ENCODE measurements at regions not wholly inside any gene's neighbourhood (a gene's known extent, or its start where the extent isn't known, plus 50 kb on each side); places are given as distances from the start of the nearest gene placed in this dataset.

GRCh38 chr7:123060446-123060845, 64.9 kb upstream of the TAS2R16 start:
- H3K4me1 ChIP-seq: no peaks in the 10 kb centered on the region
- no peak overlapping the region for H3K4me3 ChIP-seq
- no peak overlapping the region for H3K27ac ChIP-seq
- H3K9me3 ChIP-seq: no peaks in the 10 kb centered on the region
- H3K36me3 ChIP-seq (ENCODE audit: low read depth, missing control alignments): no peaks in the 10 kb centered on the region
- intact Hi-C loops (cut with DNase I; ENCODE audit: low total_unique reads): no loop called here
- DNase-seq: no peak
- TF ChIP-seq POLR2A (IDR thresholded peaks at IDR 0.05) (no peak), CTCF (IDR thresholded peaks at IDR 0.05) (no peak)
- H3K27me3 ChIP-seq: no peaks in the 10 kb centered on the region

GRCh38 chr7:123057911-123058310, 62.4 kb upstream of the TAS2R16 start:
- Histone ChIP-seq H3K36me3 (ENCODE audit: low read depth, missing control alignments) (no peaks in the 10 kb centered on the region), H3K4me3 (no peak overlapping the region), H3K27me3 (no peaks in the 10 kb centered on the region), H3K4me1 (no peaks in the 10 kb centered on the region), H3K27ac (no peak overlapping the region), H3K9me3 (no peaks in the 10 kb centered on the region)
- no peak for DNase-seq
- intact Hi-C loops (cut with DNase I; ENCODE audit: low total_unique reads): no loop called here
- TF ChIP-seq POLR2A (IDR thresholded peaks at IDR 0.05) (no peak), CTCF (IDR thresholded peaks at IDR 0.05) (no peak)

- TF ChIP-seq CTCF (IDR thresholded peaks at IDR 0.05): no peak
- TF ChIP-seq POLR2A (IDR thresholded peaks at IDR 0.05): no peak
- Histone ChIP-seq H3K4me3 (no peak overlapping the region), H3K27ac (no peak overlapping the region), H3K36me3 (ENCODE audit: low read depth, missing control alignments) (no peaks in the 10 kb centered on the region), H3K9me3 (no peaks in the 10 kb centered on the region), H3K27me3 (no peaks in the 10 kb centered on the region), H3K4me1 (no peaks in the 10 kb centered on the region)
- peak; percentile 19 for DNase-seq
- intact Hi-C loops (cut with DNase I; ENCODE audit: low total_unique reads): no loop called here
- 67 to 76% methylated on average over 5 of the region's 5 CpGs for WGBS, 2 donors
These were observed 59.0 kb upstream of the TAS2R16 start for GRCh38 chr7:123054357-123055133.

GRCh38 chr7:123051916-123052315, 56.4 kb upstream of the TAS2R16 start:
- WGBS, 2 donors: 44 to 46% methylated on average over 1 of the region's 1 CpG
- intact Hi-C loops (cut with DNase I; ENCODE audit: low total_unique reads): no loop called here

More at GRCh38 chr7:123051916-123052315, 56.4 kb upstream of the TAS2R16 start:
- Histone ChIP-seq H3K4me1 (no peaks in the 10 kb centered on the region), H3K27me3 (no peaks in the 10 kb centered on the region), H3K4me3 (no peak overlapping the region), H3K9me3 (no peaks in the 10 kb centered on the region), H3K36me3 (ENCODE audit: low read depth, missing control alignments) (no peaks in the 10 kb centered on the region), H3K27ac (no peak overlapping the region)
- TF ChIP-seq CTCF (IDR thresholded peaks at IDR 0.05): no peak
- TF ChIP-seq POLR2A (IDR thresholded peaks at IDR 0.05): no peak
- DNase-seq: no peak

Measured in testis (tissue), 2 donors.